PC-9 (cell line): ENCODE measurements at regions not wholly inside any gene's neighbourhood (a gene's known extent, or its start where the extent isn't known, plus 50 kb on each side); places are given as distances from the start of the nearest gene placed in this dataset.

Source experiments
- BruUV-seq: library from RNA; stranded (reverse); fragments of 400-500 nt; replicated peaks from 2 replicates; lab custom pipeline; 2021; lab: Mats Ljungman, UMichigan
- CTCF ChIA-PET: fragments of 300-600 bp; sonication (Branson Sonifier 250); formaldehyde crosslinking; loops from one replicate; lab custom pipeline; 2022; ENCODE audit warnings: antibody characterized with exemption; lab: Charles Lee
- POLR2A ChIA-PET: fragments of 300-600 bp; sonication (Branson Sonifier 250); formaldehyde crosslinking; loops from one replicate; lab custom pipeline; 2022; ENCODE audit warnings: antibody characterized with exemption; ENCODE audit not compliant: unreplicated experiment; lab: Charles Lee
- DNase-seq, 2 experiments: peaks; one replicate each; pipeline versions ENCODE4 v3.0.0 to v3.0.0-alpha.2; 2015 to 2022; ENCODE audit warnings: mixed read lengths in 1 of 2
- H2AFZ ChIP-seq: fragments of 200-600 bp; sonication (generic); 2 replicates; pipeline ENCODE4 v1.8.1; 2017; ENCODE audit warnings: antibody characterized with exemption
- H3F3A ChIP-seq: fragments of 200-600 bp; sonication (generic); 2 replicates; pipeline ENCODE4 v1.8.1; 2017; ENCODE audit warnings: antibody characterized with exemption, mild to moderate bottlenecking, low read depth; ENCODE audit not compliant: insufficient read depth
- H3K27ac ChIP-seq: fragments of 200-600 bp; sonication (generic); 2 replicates; pipeline ENCODE4 v1.6.1; 2016; ENCODE audit warnings: mixed run types
- H3K27me3 ChIP-seq: fragments of 200-600 bp; sonication (generic); 2 replicates; pipeline ENCODE4 v1.6.1; 2016; ENCODE audit warnings: low read depth, mixed run types; ENCODE audit not compliant: insufficient read depth
- H3K36me3 ChIP-seq: fragments of 200-600 bp; sonication (generic); 2 replicates; pipeline ENCODE4 v1.6.1; 2016; ENCODE audit warnings: low read depth, mixed run types
- H3K4me1 ChIP-seq: fragments of 200-600 bp; sonication (generic); replicated peaks from 2 replicates; pipeline ENCODE4 v1.6.1; 2016; ENCODE audit warnings: mixed run types; ENCODE audit not compliant: insufficient read depth
- H3K4me2 ChIP-seq: fragments of 200-600 bp; sonication (generic); 2 replicates; pipeline ENCODE4 v1.6.1; 2017; ENCODE audit warnings: mixed run types
- H3K4me3 ChIP-seq: fragments of 200-600 bp; sonication (generic); 2 replicates; pipeline ENCODE4 v1.6.1; 2016; ENCODE audit warnings: mixed run types
- H3K79me2 ChIP-seq: fragments of 200-600 bp; sonication (generic); 2 replicates; pipeline ENCODE4 v1.6.1; 2017; ENCODE audit warnings: low read depth, mixed run types
- H3K9me2 ChIP-seq: fragments of 200-600 bp; sonication (generic); 2 replicates; pipeline ENCODE4 v1.8.1; 2017; ENCODE audit warnings: mild to moderate bottlenecking; ENCODE audit not compliant: insufficient read depth
- H3K9me3 ChIP-seq: fragments of 200-600 bp; sonication (generic); 2 replicates; pipeline ENCODE4 v1.8.1; 2016; ENCODE audit warnings: low read depth; ENCODE audit not compliant: insufficient read depth
- H4K20me1 ChIP-seq: fragments of 200-600 bp; sonication (generic); 2 replicates; pipeline ENCODE4 v1.8.1; 2017; ENCODE audit not compliant: insufficient read depth
- CTCF ChIP-seq: fragments of 200-600 bp; sonication (generic); conservative IDR thresholded peaks from 2 replicates; pipeline ENCODE4 v1.6.1; 2017; ENCODE audit warnings: mixed run types, antibody characterized with exemption, mild to moderate bottlenecking, moderate library complexity
- EZH2 ChIP-seq: fragments of 200-600 bp; sonication (generic); IDR thresholded peaks from 2 replicates; pipeline ENCODE4 v1.8.0; 2017; ENCODE audit warnings: antibody characterized with exemption, low read depth
- intact Hi-C: fragments of 100-400 bp; cut with micrococcal nuclease; formaldehyde crosslinking; loops from one replicate; pipeline ENCODE4 v1.10.0; 2022; ENCODE audit not compliant: unreplicated experiment

- intact Hi-C loops = no loop called here
- no peaks in the 10 kb centered on the region for H3K9me2 ChIP-seq
- H4K20me1 ChIP-seq = no peaks in the 10 kb centered on the region
- no peak for DNase-seq
- ChIA-PET CTCF (no interaction called here), POLR2A (no interaction called here)
- no peak overlapping the region for H3K4me3 ChIP-seq
- H3K79me2 ChIP-seq = no peaks in the 10 kb centered on the region
- H3K36me3 ChIP-seq = no peaks in the 10 kb centered on the region
- peaks cover 46% of the 10 kb centered on the region for H3K27me3 ChIP-seq
- no peak overlapping the region for H3K27ac ChIP-seq
- BruUV-seq = no TSS peak
- no peak overlapping the region for H3K4me2 ChIP-seq
- H3K9me3 ChIP-seq = no peaks in the 10 kb centered on the region
- TF ChIP-seq EZH2 (no peak), CTCF (no peak)
- no peaks in the 10 kb centered on the region for H3F3A ChIP-seq
- H2AFZ ChIP-seq = no peak overlapping the region
- no peaks in the 10 kb centered on the region for H3K4me1 ChIP-seq
Observed at GRCh38 chr4:24400537-24400936, 183.8 kb downstream of the DHX15 start.

DNA sequence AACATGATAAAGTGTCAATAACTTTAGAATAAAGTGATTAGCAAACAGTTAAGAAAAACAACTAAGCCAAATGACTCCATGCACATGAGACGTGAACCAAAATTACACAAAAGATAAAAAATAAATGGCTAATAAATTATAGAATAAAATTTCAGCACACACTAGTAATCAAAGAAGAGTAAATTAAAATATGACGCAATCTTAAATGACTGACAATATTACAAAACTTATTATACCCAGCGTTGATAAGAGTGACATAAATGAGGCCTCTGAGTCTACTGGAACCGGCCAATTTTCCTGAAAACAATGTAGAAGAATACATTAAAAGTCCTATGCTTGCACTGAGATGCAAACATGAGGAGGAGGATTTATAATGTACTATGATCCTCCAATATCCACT, 187.4 kb downstream of the DHX15 start:
- no TSS peak for BruUV-seq
- no peaks in the 10 kb centered on the region for H3F3A ChIP-seq
- ChIA-PET CTCF (no interaction called here), POLR2A (no interaction called here)
- no peak overlapping the region for H3K4me2 ChIP-seq
- no peaks in the 10 kb centered on the region for H3K9me2 ChIP-seq
- H3K27me3 ChIP-seq = peaks cover 24% of the 10 kb centered on the region
- H3K27ac ChIP-seq = no peak overlapping the region
- TF ChIP-seq EZH2 (no peak), CTCF (no peak)
- H3K9me3 ChIP-seq = no peaks in the 10 kb centered on the region
- DNase-seq = no peak
- no peaks in the 10 kb centered on the region for H3K79me2 ChIP-seq
- no peaks in the 10 kb centered on the region for H4K20me1 ChIP-seq
- intact Hi-C loops = no loop called here
- H2AFZ ChIP-seq = no peak overlapping the region
- H3K4me3 ChIP-seq = no peak overlapping the region
- H3K4me1 ChIP-seq = no peaks in the 10 kb centered on the region
- no peaks in the 10 kb centered on the region for H3K36me3 ChIP-seq

DNA sequence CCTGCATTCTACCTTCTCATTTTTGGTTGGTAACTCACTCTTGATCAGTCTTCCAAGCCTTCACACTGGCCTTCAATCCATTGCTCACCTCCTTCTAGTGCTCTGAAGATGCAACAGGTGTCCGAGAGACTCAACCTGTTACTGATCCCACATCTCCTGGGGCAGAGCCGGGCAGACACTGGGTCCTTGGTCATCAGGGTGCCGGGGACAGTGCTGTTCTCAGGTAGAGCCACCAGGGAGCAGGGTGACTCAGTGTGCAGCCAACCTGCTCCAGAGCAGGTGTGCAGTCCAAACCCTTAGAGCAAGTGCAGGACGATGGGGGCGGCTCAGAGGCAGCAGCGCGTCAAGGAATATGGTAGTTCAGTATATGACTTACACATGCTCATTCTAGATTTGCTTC, 188.4 kb downstream of the DHX15 start:
- no peaks in the 10 kb centered on the region for H3K4me1 ChIP-seq
- H3K4me3 ChIP-seq = no peak overlapping the region
- POLR2A ChIA-PET = no interaction called here
- no peaks in the 10 kb centered on the region for H3K9me3 ChIP-seq
- no TSS peak for BruUV-seq
- TF ChIP-seq CTCF (no peak), EZH2 (no peak)
- no peak overlapping the region for H3K4me2 ChIP-seq
- no peak overlapping the region for H3K27ac ChIP-seq
- no peaks in the 10 kb centered on the region for H4K20me1 ChIP-seq
- H3F3A ChIP-seq = no peaks in the 10 kb centered on the region
- intact Hi-C loops = no loop called here
- H3K27me3 ChIP-seq = peaks cover 16% of the 10 kb centered on the region
- no peak overlapping the region for H2AFZ ChIP-seq
- H3K36me3 ChIP-seq = no peaks in the 10 kb centered on the region
- DNase-seq = no peak
- no peaks in the 10 kb centered on the region for H3K9me2 ChIP-seq
- CTCF ChIA-PET = no interaction called here
- H3K79me2 ChIP-seq = no peaks in the 10 kb centered on the region
